ENCODE measurements at regions not wholly inside any gene's neighbourhood (a gene's known extent, or its start where the extent isn't known, plus 50 kb on each side); places are given as distances from the start of the nearest gene placed in this dataset.

DNA sequence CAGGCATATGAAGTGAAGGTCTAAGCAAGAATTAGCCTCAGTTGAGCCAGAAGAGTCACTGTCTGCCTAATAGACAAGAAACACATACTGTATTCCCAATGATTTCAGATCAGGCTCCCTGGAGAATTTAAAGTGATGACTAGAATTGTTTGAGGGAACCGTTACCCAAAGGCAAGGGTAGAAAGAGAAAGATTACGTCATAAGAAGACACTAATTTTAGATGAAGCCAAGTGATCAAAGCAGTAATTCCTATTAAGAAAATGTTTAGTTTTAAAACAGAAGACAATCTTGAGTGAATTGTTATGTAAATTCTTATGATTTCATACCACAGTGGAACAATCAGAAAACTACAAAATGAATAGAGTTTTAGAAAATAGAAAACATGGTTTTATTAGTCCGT is 194.5 kb upstream of the ARSJ start:
- TF ChIP-seq, protein P1, sequence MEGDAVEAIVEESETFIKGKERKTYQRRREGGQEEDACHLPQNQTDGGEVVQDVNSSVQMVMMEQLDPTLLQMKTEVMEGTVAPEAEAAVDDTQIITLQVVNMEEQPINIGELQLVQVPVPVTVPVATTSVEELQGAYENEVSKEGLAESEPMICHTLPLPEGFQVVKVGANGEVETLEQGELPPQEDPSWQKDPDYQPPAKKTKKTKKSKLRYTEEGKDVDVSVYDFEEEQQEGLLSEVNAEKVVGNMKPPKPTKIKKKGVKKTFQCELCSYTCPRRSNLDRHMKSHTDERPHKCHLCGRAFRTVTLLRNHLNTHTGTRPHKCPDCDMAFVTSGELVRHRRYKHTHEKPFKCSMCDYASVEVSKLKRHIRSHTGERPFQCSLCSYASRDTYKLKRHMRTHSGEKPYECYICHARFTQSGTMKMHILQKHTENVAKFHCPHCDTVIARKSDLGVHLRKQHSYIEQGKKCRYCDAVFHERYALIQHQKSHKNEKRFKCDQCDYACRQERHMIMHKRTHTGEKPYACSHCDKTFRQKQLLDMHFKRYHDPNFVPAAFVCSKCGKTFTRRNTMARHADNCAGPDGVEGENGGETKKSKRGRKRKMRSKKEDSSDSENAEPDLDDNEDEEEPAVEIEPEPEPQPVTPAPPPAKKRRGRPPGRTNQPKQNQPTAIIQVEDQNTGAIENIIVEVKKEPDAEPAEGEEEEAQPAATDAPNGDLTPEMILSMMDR (conservative IDR thresholded peaks at IDR 0.05; ENCODE audit: low read depth, low read length): no peak
- H3K4me3 ChIP-seq (ENCODE audit: low read depth, low read length): no peak overlapping the region
- no peak for DNase-seq (ENCODE audit: low read depth)

DNA sequence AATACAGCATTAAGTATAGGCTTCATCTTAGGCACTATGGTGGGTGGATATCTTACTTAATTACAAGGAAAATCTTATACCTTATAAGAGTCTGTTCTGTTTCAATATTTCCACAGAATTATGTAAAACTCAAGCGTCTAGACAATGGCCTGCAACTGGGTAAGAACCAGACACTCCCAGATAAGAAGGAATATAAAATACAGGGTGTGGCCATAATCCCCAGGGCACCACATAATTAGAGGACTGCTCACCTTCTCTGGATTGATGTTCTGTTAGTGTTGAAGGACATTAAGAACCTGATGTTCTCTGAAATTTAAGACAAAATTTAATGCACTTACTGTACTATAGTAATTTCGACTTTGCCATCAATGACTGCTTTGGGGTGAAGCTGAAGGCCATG is 198.2 kb upstream of the ARSJ start:
- no peak overlapping the region for H3K4me3 ChIP-seq (ENCODE audit: low read depth, low read length)
- no peak for DNase-seq (ENCODE audit: low read depth)
- TF ChIP-seq, protein P1 (conservative IDR thresholded peaks at IDR 0.05; ENCODE audit: low read depth, low read length): no peak

DNA sequence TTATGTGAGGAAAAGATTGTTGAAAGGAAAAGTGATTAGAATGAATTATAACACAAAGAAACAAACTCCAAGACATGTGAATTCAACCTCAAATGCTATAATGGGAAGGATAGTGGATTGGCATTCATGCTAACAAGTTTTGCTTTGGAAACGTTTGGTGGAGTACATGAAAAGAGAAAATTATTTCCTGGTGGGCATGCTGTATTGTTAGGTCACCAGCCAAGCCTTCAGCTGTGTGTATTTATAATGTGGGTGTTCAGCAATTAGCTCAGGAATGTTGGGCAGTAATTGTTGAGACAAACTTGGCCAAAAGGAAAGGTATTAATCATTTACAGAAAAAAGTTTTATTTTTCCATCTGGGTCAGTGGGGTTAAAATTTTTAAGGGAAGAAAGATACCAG is 198.9 kb upstream of the ARSJ start:
- TF ChIP-seq, protein P1 (conservative IDR thresholded peaks at IDR 0.05; ENCODE audit: low read depth, low read length): no peak
- peak; percentile 20 for DNase-seq (ENCODE audit: low read depth)
- no peak overlapping the region for H3K4me3 ChIP-seq (ENCODE audit: low read depth, low read length)

DNA sequence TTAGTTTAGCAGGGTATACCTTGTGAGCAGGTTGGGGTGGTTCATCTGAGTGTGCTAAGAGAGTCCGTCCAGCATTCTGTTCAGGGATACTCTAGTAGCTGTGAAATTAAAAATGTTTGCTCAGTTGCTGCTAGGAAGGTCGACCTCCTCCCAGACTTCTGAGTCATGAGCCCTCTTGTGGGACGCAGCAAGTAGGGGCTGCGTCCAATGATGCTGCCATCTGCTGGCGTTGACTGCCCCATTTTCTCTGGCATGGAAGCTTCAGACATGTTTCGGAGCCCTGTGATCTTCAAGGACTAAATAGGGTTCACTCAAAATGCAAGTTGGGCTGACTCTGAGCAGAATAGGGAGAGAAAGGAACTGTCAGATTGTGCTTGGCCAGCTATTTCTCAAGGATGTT is 201.0 kb upstream of the ARSJ start:
- TF ChIP-seq, protein P1 (conservative IDR thresholded peaks at IDR 0.05; ENCODE audit: low read depth, low read length): peak; percentile 93
- peak; percentile 44 for DNase-seq (ENCODE audit: low read depth)
- no peak overlapping the region for H3K4me3 ChIP-seq (ENCODE audit: low read depth, low read length)

DNA sequence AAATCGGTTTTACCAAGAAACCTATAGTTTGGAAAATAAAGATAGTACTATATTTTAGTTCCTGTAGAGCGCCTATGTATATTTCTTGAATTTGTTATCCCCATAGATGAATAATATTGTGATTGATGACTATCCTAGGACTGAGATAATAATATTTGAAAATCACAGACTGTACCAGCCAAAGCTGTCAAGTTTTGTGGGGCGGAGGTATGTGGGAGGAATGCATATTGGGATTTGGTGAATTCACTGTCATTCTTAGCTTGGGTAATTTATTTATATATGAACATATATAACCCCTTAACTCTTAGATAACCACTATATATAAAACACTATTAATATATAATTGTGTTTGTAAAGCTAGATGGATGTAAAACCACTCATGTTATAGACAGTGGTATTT is 205.5 kb upstream of the ARSJ start:
- no peak overlapping the region for H3K4me3 ChIP-seq (ENCODE audit: low read depth, low read length)
- TF ChIP-seq, protein P1 (conservative IDR thresholded peaks at IDR 0.05; ENCODE audit: low read depth, low read length): no peak
- DNase-seq (ENCODE audit: low read depth): no peak

DNA sequence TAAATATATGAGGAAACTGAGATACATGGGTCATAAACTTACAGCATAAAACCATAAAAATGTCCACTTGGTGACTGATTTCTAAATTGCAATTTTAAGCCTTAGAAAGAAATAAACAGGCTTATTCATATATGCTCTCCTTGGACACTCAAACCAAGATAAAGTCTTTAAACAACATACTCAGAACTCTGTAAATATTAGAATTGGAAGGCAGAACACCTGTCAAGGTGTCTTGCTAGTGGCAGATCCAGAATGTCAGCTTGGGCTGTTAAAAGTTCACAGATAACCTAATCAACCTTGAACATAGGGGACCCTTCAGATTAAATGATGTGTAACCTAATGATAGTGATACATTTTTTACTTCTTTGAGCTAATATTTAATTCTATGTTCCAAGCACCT is 208.1 kb upstream of the ARSJ start:
- H3K4me3 ChIP-seq (ENCODE audit: low read depth, low read length): no peak overlapping the region
- DNase-seq (ENCODE audit: low read depth): no peak
- TF ChIP-seq, protein P1 (conservative IDR thresholded peaks at IDR 0.05; ENCODE audit: low read depth, low read length): no peak

DNA sequence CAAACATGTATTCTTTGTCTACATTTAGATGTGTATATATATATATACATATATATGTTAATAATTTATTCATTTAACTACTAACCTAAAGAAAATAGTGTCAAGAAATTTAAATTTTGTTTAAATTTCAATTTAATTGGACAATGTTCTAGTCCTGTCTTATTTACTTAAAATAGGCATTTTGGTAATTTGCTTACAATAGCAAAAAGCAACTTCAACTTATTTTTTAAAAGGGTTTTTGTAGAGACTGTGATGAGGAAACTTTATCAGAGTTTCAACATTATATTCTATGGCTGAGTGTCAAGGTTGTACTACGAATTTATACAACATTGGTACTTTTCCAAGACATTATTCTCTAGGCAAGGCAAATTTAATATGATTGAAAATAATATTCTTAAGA is 212.0 kb upstream of the ARSJ start:
- no peak for DNase-seq (ENCODE audit: low read depth)
- TF ChIP-seq, protein P1 (conservative IDR thresholded peaks at IDR 0.05; ENCODE audit: low read depth, low read length): no peak
- H3K4me3 ChIP-seq (ENCODE audit: low read depth, low read length): no peak overlapping the region
